HL-60 (cell line): ENCODE measurements at regions not wholly inside any gene's neighbourhood (a gene's known extent, or its start where the extent isn't known, plus 50 kb on each side); places are given as distances from the start of the nearest gene placed in this dataset.

Experiments
- CTCF ChIP-seq: IDR thresholded peaks from one replicate; pipeline ENCODE4 v1.5.1; 2011; ENCODE audit warnings: low read length, control low read depth, inconsistent platforms; ENCODE audit not compliant: insufficient read depth
- GABPA ChIP-seq: IDR thresholded peaks from 2 replicates; pipeline ENCODE4 v1.6.1; 2012; ENCODE audit warnings: low read depth
- POLR2AphosphoS5 ChIP-seq: IDR thresholded peaks from 2 replicates; pipeline ENCODE4 v1.6.1; 2012; ENCODE audit warnings: low read depth
- REST ChIP-seq: IDR thresholded peaks from 2 replicates; pipeline ENCODE4 v1.6.1; 2012; ENCODE audit warnings: low read depth; ENCODE audit not compliant: insufficient replicate concordance

GRCh38 chr1:213526306-213526705, 461.5 kb upstream of the PROX1 start:
- TF ChIP-seq CTCF (no peak), POLR2AphosphoS5 (no peak), GABPA (no peak), REST (no peak)
